GM18909 (cell line): ENCODE measurements at regions not wholly inside any gene's neighbourhood (a gene's known extent, or its start where the extent isn't known, plus 50 kb on each side); places are given as distances from the start of the nearest gene placed in this dataset.
A peak's percentile ranks its signal among the peaks of the same experiment; 100 is the strongest.

ENCODE experiments used
- ATAC-seq: cut with Tn5 transposase; IDR thresholded peaks from one replicate; pipeline ENCODE4 v1.9.1; 2021; ENCODE audit warnings: mild to moderate bottlenecking; ENCODE audit not compliant: unreplicated experiment, poor library complexity

- no peak for ATAC-seq
Observed at GRCh38 chr13:109647053-109647452, 139.3 kb downstream of the IRS2 start.

GRCh38 chr13:109646423-109646822 lies 140.0 kb downstream of the IRS2 start:
- ATAC-seq = peak; percentile 93

- no peak for ATAC-seq
Observed at GRCh38 chr13:109645831-109646230, 140.6 kb downstream of the IRS2 start.

- no peak for ATAC-seq
Observed at GRCh38 chr13:109644956-109645355, 141.4 kb downstream of the IRS2 start.

- no peak for ATAC-seq
Observed at GRCh38 chr13:109644069-109644750, 142.2 kb downstream of the IRS2 start.

- no peak for ATAC-seq
Observed at GRCh38 chr13:109642358-109642757, 144.0 kb downstream of the IRS2 start.

GRCh38 chr13:109636736-109637135 lies 149.6 kb downstream of the IRS2 start:
- no peak for ATAC-seq

GRCh38 chr13:109631069-109631468 lies 155.3 kb downstream of the IRS2 start:
- no peak for ATAC-seq

- no peak for ATAC-seq
Observed at GRCh38 chr13:109630271-109630670, 156.1 kb downstream of the IRS2 start.

GRCh38 chr13:109629737-109630136 lies 156.6 kb downstream of the IRS2 start:
- ATAC-seq = no peak

- ATAC-seq = no peak
Observed at GRCh38 chr13:109628251-109628699, 158.1 kb downstream of the IRS2 start.

GRCh38 chr13:109627649-109628048 lies 158.7 kb downstream of the IRS2 start:
- no peak for ATAC-seq

- no peak for ATAC-seq
Observed at GRCh38 chr13:109626386-109627171, 159.8 kb downstream of the IRS2 start.

- ATAC-seq = no peak
Observed at GRCh38 chr13:109625156-109625555, 161.2 kb downstream of the IRS2 start.

GRCh38 chr13:109622006-109622405 lies 164.4 kb downstream of the IRS2 start:
- no peak for ATAC-seq

GRCh38 chr13:109615721-109616420 lies 170.5 kb downstream of the IRS2 start:
- no peak for ATAC-seq

GRCh38 chr13:109611912-109612691 lies 174.3 kb downstream of the IRS2 start:
- no peak for ATAC-seq

GRCh38 chr13:109610517-109610916 lies 175.9 kb downstream of the IRS2 start:
- no peak for ATAC-seq

- no peak for ATAC-seq
Observed at GRCh38 chr13:109608503-109608902, 177.9 kb downstream of the IRS2 start.

- no peak for ATAC-seq
Observed at GRCh38 chr13:109608059-109608458, 178.3 kb downstream of the IRS2 start.
